ENCODE measurements at regions not wholly inside any gene's neighbourhood (a gene's known extent, or its start where the extent isn't known, plus 50 kb on each side); places are given as distances from the start of the nearest gene placed in this dataset.

- Histone ChIP-seq H3K9me3 (no peaks in the 10 kb centered on the region), H3K36me3 (no peaks in the 10 kb centered on the region), H3K4me1 (replicated peaks) (no peaks in the 10 kb centered on the region), H3K27ac (no peak overlapping the region), H3K4me3 (no peak overlapping the region), H3K27me3 (replicated peaks; ENCODE audit: insufficient read depth) (no peaks in the 10 kb centered on the region)
- TF ChIP-seq POLR2AphosphoS5 (IDR thresholded peaks at IDR 0.05) (no peak), CTCF (IDR thresholded peaks at IDR 0.05) (no peak), POLR2A (IDR thresholded peaks at IDR 0.05) (no peak)
- intact Hi-C loops (cut with DNase I): no loop called here
- DNase-seq (ENCODE audit: low spot score): no peak
- WGBS: 78% methylated on average over 3 of the region's 3 CpGs
Measured at GRCh38 chr11:34794696-34795095, 121.5 kb downstream of the APIP start.

GRCh38 chr11:34793666-34794065 is 122.5 kb downstream of the APIP start:
- H3K4me3 ChIP-seq: no peak overlapping the region
- no peaks in the 10 kb centered on the region for H3K36me3 ChIP-seq
- no peak overlapping the region for H3K27ac ChIP-seq
- no peaks in the 10 kb centered on the region for H3K27me3 ChIP-seq (replicated peaks; ENCODE audit: insufficient read depth)
- TF ChIP-seq POLR2AphosphoS5 (IDR thresholded peaks at IDR 0.05) (no peak), POLR2A (IDR thresholded peaks at IDR 0.05) (no peak), CTCF (IDR thresholded peaks at IDR 0.05) (no peak)
- H3K9me3 ChIP-seq: no peaks in the 10 kb centered on the region
- H3K4me1 ChIP-seq (replicated peaks): no peaks in the 10 kb centered on the region
- DNase-seq (ENCODE audit: low spot score): no peak
- intact Hi-C loops (cut with DNase I): no loop called here

- peak overlapping the region; percentile 0 to 7 for H3K27ac ChIP-seq
Measured at GRCh38 chr11:34792814-34793258, 123.3 kb downstream of the APIP start.

GRCh38 chr11:34791780-34792542 is 124.2 kb downstream of the APIP start:
- Histone ChIP-seq H3K4me3 (no peak overlapping the region), H3K36me3 (no peaks in the 10 kb centered on the region), H3K9me3 (no peaks in the 10 kb centered on the region), H3K27me3 (replicated peaks; ENCODE audit: insufficient read depth) (no peaks in the 10 kb centered on the region), H3K27ac (peak overlapping the region; percentile 7), H3K4me1 (replicated peaks) (no peaks in the 10 kb centered on the region)
- intact Hi-C loops (cut with DNase I): no loop called here
- no peak for DNase-seq (ENCODE audit: low spot score)
- WGBS: 55% methylated on average over 5 of the region's 5 CpGs
- TF ChIP-seq POLR2A (IDR thresholded peaks at IDR 0.05) (no peak), POLR2AphosphoS5 (IDR thresholded peaks at IDR 0.05) (no peak), CTCF (IDR thresholded peaks at IDR 0.05) (no peak)

More at GRCh38 chr11:34792814-34793258, 123.3 kb downstream of the APIP start:
- Histone ChIP-seq H3K27me3 (replicated peaks; ENCODE audit: insufficient read depth) (no peaks in the 10 kb centered on the region), H3K4me1 (replicated peaks) (no peaks in the 10 kb centered on the region), H3K36me3 (no peaks in the 10 kb centered on the region), H3K4me3 (no peak overlapping the region), H3K9me3 (no peaks in the 10 kb centered on the region)
- peak; percentile 44 for DNase-seq (ENCODE audit: low spot score)
- TF ChIP-seq POLR2AphosphoS5 (IDR thresholded peaks at IDR 0.05): no peak
- TF ChIP-seq POLR2A (IDR thresholded peaks at IDR 0.05): no peak
- TF ChIP-seq CTCF (IDR thresholded peaks at IDR 0.05): no peak
- intact Hi-C loops (cut with DNase I): no loop called here
- WGBS: 21% methylated on average over 4 of the region's 4 CpGs

GRCh38 chr11:34790620-34791019 is 125.6 kb downstream of the APIP start:
- no peak for DNase-seq (ENCODE audit: low spot score)
- intact Hi-C loops (cut with DNase I): no loop called here
- 93% methylated on average over 3 of the region's 3 CpGs for WGBS

More at GRCh38 chr11:34790620-34791019, 125.6 kb downstream of the APIP start:
- no peaks in the 10 kb centered on the region for H3K4me1 ChIP-seq (replicated peaks)
- no peaks in the 10 kb centered on the region for H3K36me3 ChIP-seq
- no peaks in the 10 kb centered on the region for H3K27me3 ChIP-seq (replicated peaks; ENCODE audit: insufficient read depth)
- H3K4me3 ChIP-seq: no peak overlapping the region
- no peak for TF ChIP-seq CTCF (IDR thresholded peaks at IDR 0.05)
- no peak for TF ChIP-seq POLR2AphosphoS5 (IDR thresholded peaks at IDR 0.05)
- no peak for TF ChIP-seq POLR2A (IDR thresholded peaks at IDR 0.05)
- H3K27ac ChIP-seq: no peak overlapping the region
- H3K9me3 ChIP-seq: no peaks in the 10 kb centered on the region

Data from prostate gland (tissue), 2 donors.